H1 (cell line): ENCODE measurements at regions not wholly inside any gene's neighbourhood (a gene's known extent, or its start where the extent isn't known, plus 50 kb on each side); places are given as distances from the start of the nearest gene placed in this dataset.

Experiments
- CTCF ChIA-PET: fragments of 300-600 bp; sonication (Branson Sonifier 250); formaldehyde crosslinking; loops from one replicate; lab custom pipeline; 2021; ENCODE audit not compliant: partially characterized antibody; lab: Charles Lee
- POLR2A ChIA-PET: fragments of 300-600 bp; sonication (Branson Sonifier 250); formaldehyde crosslinking; loops from one replicate; lab custom pipeline; 2021; ENCODE audit warnings: inconsistent platforms; ENCODE audit not compliant: partially characterized antibody; lab: Charles Lee
- DNase-seq, 2 experiments: peaks; one replicate each; pipeline versions ENCODE4 v3.0.0 to v3.0.0-alpha.2; 2010 to 2022; ENCODE audit warnings: low spot score in 2 of 2, low read depth in 1 of 2, mixed read lengths in 1 of 2
- FAIRE-seq: peaks from 2 replicates; lab custom pipeline; 2011; peaks lifted over from hg19 to GRCh38; lab: Jason Lieb, UNC
- H2AFZ ChIP-seq: 2 replicates; pipeline ENCODE4 v1.8.1; 2012; ENCODE audit warnings: low read length, inconsistent platforms
- H2AK5ac ChIP-seq: 2 replicates; pipeline ENCODE4 v1.6.1; 2013; ENCODE audit warnings: low read depth, low read length
- H2BK120ac ChIP-seq: replicated peaks from 2 replicates; pipeline ENCODE3; 2013; ENCODE audit warnings: low read depth, low read length, inconsistent platforms
- H2BK12ac ChIP-seq: 2 replicates; pipeline ENCODE4 v1.6.1; 2013; ENCODE audit warnings: low read depth, low read length
- H2BK15ac ChIP-seq: 2 replicates; pipeline ENCODE4 v1.6.1; 2013; ENCODE audit warnings: low read length
- H2BK20ac ChIP-seq: 2 replicates; pipeline ENCODE4 v1.6.1; 2013; ENCODE audit warnings: low read length
- H2BK5ac ChIP-seq: 2 replicates; pipeline ENCODE4 v1.6.1; 2013; ENCODE audit warnings: low read depth, low read length
- H3K14ac ChIP-seq: 2 replicates; pipeline ENCODE4 v1.6.1; 2013; ENCODE audit warnings: inconsistent platforms; ENCODE audit not compliant: insufficient read length
- H3K18ac ChIP-seq: 2 replicates; pipeline ENCODE4 v1.6.1; 2013; ENCODE audit warnings: low read length; ENCODE audit errors: extremely low read depth
- H3K23ac ChIP-seq: 2 replicates; pipeline ENCODE4 v1.6.1; 2013; ENCODE audit warnings: inconsistent platforms; ENCODE audit not compliant: insufficient read length
- H3K23me2 ChIP-seq: 2 replicates; pipeline ENCODE4 v1.6.1; 2013; ENCODE audit warnings: low read depth, low read length
- H3K27ac ChIP-seq: 2 replicates; pipeline ENCODE4 v1.6.1; 2011; ENCODE audit warnings: low read depth, low read length, inconsistent platforms
- H3K27me3 ChIP-seq, 4 experiments: replicated peaks in 1 of 4; 1 replicate in 1 of 4; 2 replicates in 3 of 4; pipeline versions ENCODE4 v1.6.1 to v1.8.1; 2011 to 2013; ENCODE audit warnings: low read length in 3 of 4, mild to moderate bottlenecking in 3 of 4, inconsistent platforms in 2 of 4, mixed read lengths in 2 of 4, moderate library complexity in 1 of 4; ENCODE audit not compliant: control insufficient read depth in 3 of 4, insufficient read depth in 3 of 4; ENCODE audit errors: extremely low read depth in 1 of 4
- H3K36me3 ChIP-seq, 4 experiments: 2 replicates each; pipeline versions ENCODE4 v1.6.1 to v1.8.1; 2011 to 2013; ENCODE audit warnings: mild to moderate bottlenecking in 4 of 4, low read length in 3 of 4, moderate library complexity in 2 of 4, control low read depth in 1 of 4, inconsistent platforms in 1 of 4; ENCODE audit not compliant: insufficient read depth in 4 of 4, control insufficient read depth in 2 of 4
- H3K4ac ChIP-seq: replicated peaks from 2 replicates; pipeline ENCODE3; 2013; ENCODE audit warnings: low read length, low read depth, mixed read lengths, inconsistent platforms; ENCODE audit not compliant: insufficient read length
- H3K4me1 ChIP-seq, 4 experiments: replicated peaks in 1 of 4; 1 replicate in 1 of 4; 2 replicates in 3 of 4; pipeline versions ENCODE4 v1.6.1 to v1.8.1; 2011 to 2013; ENCODE audit warnings: low read length in 3 of 4, inconsistent platforms in 2 of 4, mixed read lengths in 1 of 4; ENCODE audit not compliant: insufficient read depth in 4 of 4, control insufficient read depth in 3 of 4
- H3K4me2 ChIP-seq, 2 experiments: 2 replicates each; pipeline versions ENCODE4 v1.6.1 to v1.8.1; 2011 to 2013; ENCODE audit warnings: low read depth in 2 of 2, low read length in 2 of 2, control low read depth in 1 of 2, inconsistent platforms in 1 of 2, mild to moderate bottlenecking in 1 of 2; ENCODE audit not compliant: insufficient read depth in 1 of 2
- H3K4me3 ChIP-seq, 4 experiments: fragments of 200-600, 300-600 bp in 1 of 4; sonication (generic), shearing (Covaris generic), sonication (Bioruptor Twin) in 1 of 4; 2 replicates each; pipeline versions ENCODE4 v1.5.1 to v1.8.1; 2011 to 2016; ENCODE audit warnings: low read length in 4 of 4, low read depth in 3 of 4, control low read depth in 2 of 4, inconsistent platforms in 2 of 4, mild to moderate bottlenecking in 2 of 4, mixed read lengths in 1 of 4, moderate library complexity in 1 of 4; ENCODE audit not compliant: insufficient read depth in 2 of 4; ENCODE audit errors: extremely low read depth in 1 of 4
- H3K56ac ChIP-seq: replicated peaks from 2 replicates; pipeline ENCODE3; 2013; ENCODE audit warnings: low read depth, mild to moderate bottlenecking, mixed read lengths, low read length, inconsistent platforms; ENCODE audit not compliant: insufficient read length
- H3K79me1 ChIP-seq: 2 replicates; pipeline ENCODE4 v1.6.1; 2013; ENCODE audit warnings: low read depth, low read length, control low read depth
- H3K79me2 ChIP-seq, 2 experiments: 2 replicates each; pipeline versions ENCODE4 v1.6.1 to v1.8.1; 2012 to 2013; ENCODE audit warnings: low read length in 2 of 2, mild to moderate bottlenecking in 2 of 2, inconsistent platforms in 1 of 2; ENCODE audit not compliant: insufficient read depth in 2 of 2, control insufficient read depth in 1 of 2
- H3K9ac ChIP-seq, 4 experiments: replicated peaks in 1 of 4; 1 replicate in 1 of 4; 2 replicates in 3 of 4; pipeline versions ENCODE4 v1.6.1 to v1.8.1; 2011 to 2013; ENCODE audit warnings: low read depth in 3 of 4, low read length in 3 of 4, control low read depth in 2 of 4, mild to moderate bottlenecking in 2 of 4, moderate library complexity in 2 of 4, inconsistent platforms in 1 of 4; ENCODE audit errors: extremely low read depth in 1 of 4
- H3K9me3 ChIP-seq, 2 experiments: 2 replicates each; pipeline versions ENCODE4 v1.6.1 to v1.8.1; 2012 to 2013; ENCODE audit warnings: mild to moderate bottlenecking in 2 of 2, moderate library complexity in 2 of 2, control low read depth in 1 of 2, inconsistent platforms in 1 of 2, low read depth in 1 of 2, low read length in 1 of 2, mixed read lengths in 1 of 2; ENCODE audit not compliant: insufficient read depth in 2 of 2
- H4K20me1 ChIP-seq, 2 experiments: replicated peaks in 1 of 2; 2 replicates each; pipeline versions ENCODE3 to v1.8.1; 2011 to 2013; ENCODE audit warnings: inconsistent platforms in 2 of 2, low read length in 2 of 2, mild to moderate bottlenecking in 1 of 2; ENCODE audit not compliant: insufficient read depth in 2 of 2, control insufficient read depth in 1 of 2
- H4K5ac ChIP-seq: 2 replicates; pipeline ENCODE4 v1.6.1; 2013; ENCODE audit warnings: low read length, low read depth, mixed read lengths, inconsistent platforms; ENCODE audit not compliant: insufficient read length
- H4K8ac ChIP-seq: 2 replicates; pipeline ENCODE4 v1.8.0; 2013; ENCODE audit warnings: mild to moderate bottlenecking, moderate library complexity, low read length, inconsistent platforms; ENCODE audit not compliant: insufficient read depth; ENCODE audit errors: extremely low read depth
- H4K91ac ChIP-seq: replicated peaks from 2 replicates; pipeline ENCODE3; 2013; ENCODE audit warnings: low read length, mixed read lengths, inconsistent platforms; ENCODE audit not compliant: insufficient read length
- CTCF ChIP-seq, 3 experiments: IDR thresholded peaks; 1 replicate in 2 of 3; 2 replicates in 1 of 3; pipeline versions ENCODE4 v1.5.1 to v1.6.1; 2011; ENCODE audit warnings: low read length in 3 of 3, mild to moderate bottlenecking in 3 of 3, inconsistent platforms in 2 of 3, low read depth in 1 of 3, moderate library complexity in 1 of 3; ENCODE audit not compliant: insufficient read depth in 1 of 3; ENCODE audit errors: control extremely low read depth in 1 of 3
- RAD21 ChIP-seq, 2 experiments: IDR thresholded peaks in 1 of 2; conservative IDR thresholded peaks in 1 of 2; 2 replicates each; pipeline ENCODE4 v1.6.1; 2011; ENCODE audit warnings: low read depth in 2 of 2, low read length in 2 of 2, improper control_type of control experiment in 1 of 2, inconsistent platforms in 1 of 2, mild to moderate bottlenecking in 1 of 2, moderate library complexity in 1 of 2
- RXRA ChIP-seq: IDR thresholded peaks from 2 replicates; pipeline ENCODE4 v1.6.1; 2011; ENCODE audit warnings: low read depth, mild to moderate bottlenecking, low read length, moderate library complexity; ENCODE audit not compliant: insufficient read depth
- WGBS, 2 experiments: shearing (Covaris generic) in 1 of 2; methylation state at CpG; one replicate each; pipeline versions ENCODE4 v1.1.6 to v1.1.7; 2013 to 2015; ENCODE audit warnings: low lambda C conversion rate in 2 of 2, mixed read lengths in 2 of 2, inconsistent platforms in 1 of 2, low coverage in 1 of 2, missing lambda C conversion rate in 1 of 2; ENCODE audit not compliant: insufficient replicate concordance in 2 of 2, insufficient coverage in 1 of 2, insufficient read length in 1 of 2; ENCODE audit errors: extremely low coverage in 1 of 2, missing lambda C conversion rate in 1 of 2; 5-methylcytosine and 5-hydroxymethylcytosine counted together

- H2AFZ ChIP-seq: peak overlapping the region; percentile 68; the same call in 1 of the 2 replicates
These were observed 82.8 kb downstream of the TMEM17 start for GRCh38 chr2:62423235-62423634.

More at GRCh38 chr2:62423235-62423634, 82.8 kb downstream of the TMEM17 start:
- Histone ChIP-seq H4K8ac (no peak overlapping the region), H2BK120ac (no peak overlapping the region), H3K18ac (no peak overlapping the region), H3K79me2 (no peaks in the 10 kb centered on the region), H3K27me3 (no peaks in the 10 kb centered on the region), H2BK5ac (no peak overlapping the region), H3K9me3 (no peaks in the 10 kb centered on the region), H3K4me2 (no peak overlapping the region), H4K20me1 (no peaks in the 10 kb centered on the region), H3K23ac (no peak overlapping the region), H3K79me1 (no peaks in the 10 kb centered on the region), H3K36me3 (no peaks in the 10 kb centered on the region), H2BK15ac (no peak overlapping the region), H3K14ac (no peak overlapping the region), H3K27ac (no peak overlapping the region), H3K23me2 (no peaks in the 10 kb centered on the region), H3K56ac (no peak overlapping the region), H3K9ac (no peak overlapping the region; a peak in 1 of 7 replicates), H2BK12ac (no peak overlapping the region), H2AK5ac (no peak overlapping the region), H2BK20ac (no peak overlapping the region), H4K91ac (no peak overlapping the region), H3K4me1 (no peaks in the 10 kb centered on the region), H4K5ac (no peak overlapping the region), H3K4me3 (no peak overlapping the region), H3K4ac (no peak overlapping the region)
- DNase-seq: no peak
- WGBS, 2 experiments: 80% methylated on average over 6 of the region's 6 CpGs; no CpG with 5 or more reads in 1 of the 2 experiments
- TF ChIP-seq RAD21 (IDR thresholded peaks at IDR 0.05 in 1 of 2, conservative IDR thresholded peaks at IDR 0.05 in 1 of 2; ENCODE audit: low read depth in 2 of 2, low read length in 2 of 2) (peak; percentile 51 to 70), RXRA (no peak), CTCF (IDR thresholded peaks at IDR 0.05; ENCODE audit: control extremely low read depth in 1 of 3, insufficient read depth in 1 of 3, low read depth in 1 of 3, low read length in 3 of 3) (peak; percentile 19 to 71 (median 54))
- FAIRE-seq: peak; percentile 63
- POLR2A ChIA-PET: no interaction called here
- CTCF ChIA-PET: interaction anchor here (0.9 to 3.7 kb wide), 6 partner anchors 10 to 426 kb away, joined by 3 to 13 read pairs (median 3); no protein-coding TSS in a partner anchor
